LHCN-M2 (cell line): ENCODE measurements at regions not wholly inside any gene's neighbourhood (a gene's known extent, or its start where the extent isn't known, plus 50 kb on each side); places are given as distances from the start of the nearest gene placed in this dataset.

Source experiments
- DNase-seq: peaks from one replicate; pipeline ENCODE4 v3.0.0-alpha.2; 2012; ENCODE audit warnings: low read depth

DNA sequence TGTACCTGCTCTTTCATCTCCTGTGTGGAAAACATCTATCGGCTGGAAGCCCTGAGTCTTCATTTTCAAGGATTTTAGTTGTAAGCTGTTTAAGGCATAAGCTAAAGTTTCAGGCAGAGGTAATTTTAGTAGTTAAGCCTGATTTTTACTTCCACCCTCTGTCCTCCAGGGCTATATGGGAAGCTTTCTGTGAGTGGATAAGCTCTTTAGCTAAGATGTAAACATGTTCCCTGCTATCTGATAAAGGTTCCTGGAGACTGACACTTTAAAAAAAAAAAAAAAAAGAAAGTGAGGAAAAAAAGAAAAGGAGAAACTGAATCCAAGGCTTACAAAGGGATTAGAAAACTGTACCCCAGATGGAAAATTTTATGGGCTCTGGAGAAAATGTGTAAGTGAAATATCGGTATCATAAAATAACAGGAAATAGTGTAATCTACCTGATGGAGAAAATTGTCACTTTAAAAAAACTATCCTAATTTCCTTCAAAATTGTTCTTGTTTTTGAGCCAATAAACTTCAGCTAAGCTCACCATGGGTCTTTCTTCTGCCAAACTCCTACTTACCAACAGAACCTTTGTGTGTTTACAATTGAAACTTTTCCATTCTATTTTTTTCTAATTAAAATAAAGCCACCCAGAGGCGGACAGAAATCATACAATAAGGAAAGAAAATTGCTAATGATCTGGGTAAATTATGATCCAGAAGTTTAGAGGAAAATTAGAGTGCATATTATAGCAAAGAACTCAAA, 180.5 kb downstream of the TGFB2 start:
- no peak for DNase-seq

DNA sequence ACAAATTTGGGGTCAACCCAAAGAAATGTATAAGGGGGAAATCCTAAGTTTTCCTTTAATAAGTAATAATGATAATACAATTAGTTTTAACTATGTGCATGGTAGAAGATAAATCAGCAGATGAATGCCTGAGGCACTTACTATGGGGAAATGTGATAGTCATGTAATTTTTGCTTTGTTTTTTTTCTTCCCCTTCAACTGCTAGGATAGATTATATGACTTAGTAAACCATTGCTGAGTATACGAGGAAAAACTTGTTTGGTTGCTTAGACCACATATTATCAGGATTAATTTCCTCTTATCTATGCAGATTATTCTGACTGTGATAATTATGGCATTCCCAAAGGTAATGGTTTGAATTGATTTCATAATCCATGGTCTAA, 181.1 kb downstream of the TGFB2 start:
- DNase-seq = no peak

DNA sequence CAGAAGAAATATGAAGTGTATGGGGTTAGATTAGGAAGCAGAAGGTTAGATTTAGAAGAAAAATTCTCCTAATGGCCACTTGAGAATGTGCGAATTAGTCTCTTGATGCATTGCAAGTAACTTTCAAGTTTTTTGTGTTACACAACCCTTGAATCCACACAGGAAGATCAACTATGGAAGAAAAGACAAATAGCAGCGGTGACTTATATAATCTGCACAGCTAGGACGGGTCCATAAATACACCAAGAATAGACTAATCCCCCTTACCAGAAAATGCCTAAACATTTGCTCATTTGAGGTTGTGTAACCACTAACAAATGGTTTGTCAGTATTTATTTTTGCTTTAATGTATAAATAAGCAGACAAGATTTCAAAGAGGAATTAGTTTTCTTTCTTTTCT, 182.6 kb downstream of the TGFB2 start:
- no peak for DNase-seq

DNA sequence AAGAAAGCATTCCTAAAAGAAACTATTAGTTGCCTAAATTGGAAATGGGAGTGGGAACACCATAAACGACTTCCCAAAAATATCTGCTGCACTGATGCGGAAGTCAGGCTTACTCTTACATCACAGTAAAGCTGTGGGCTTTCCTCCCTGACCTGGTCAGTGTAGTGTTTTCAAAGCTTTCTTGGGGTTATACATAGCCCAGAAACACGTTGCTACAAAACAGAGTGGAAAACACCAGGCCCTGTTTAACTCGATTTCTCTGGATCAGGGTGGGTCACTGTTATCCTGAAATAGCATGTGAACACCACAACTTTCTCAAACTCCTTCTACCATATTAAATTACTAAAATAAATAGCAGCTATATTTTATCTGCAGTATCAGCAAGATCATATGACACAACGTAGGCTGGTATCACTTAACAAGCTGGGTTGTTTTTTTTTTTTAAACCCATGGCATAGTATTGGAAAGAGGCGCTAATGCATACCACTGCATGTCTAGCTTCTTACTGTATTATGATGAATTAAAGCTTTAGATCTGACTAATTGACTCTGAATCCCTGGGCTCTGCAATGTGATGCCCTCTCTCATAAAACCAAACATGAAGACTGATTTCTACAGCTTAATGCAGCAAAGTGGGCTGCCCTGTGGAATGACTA, 184.6 kb downstream of the TGFB2 start:
- peak; percentile 55 for DNase-seq

DNA sequence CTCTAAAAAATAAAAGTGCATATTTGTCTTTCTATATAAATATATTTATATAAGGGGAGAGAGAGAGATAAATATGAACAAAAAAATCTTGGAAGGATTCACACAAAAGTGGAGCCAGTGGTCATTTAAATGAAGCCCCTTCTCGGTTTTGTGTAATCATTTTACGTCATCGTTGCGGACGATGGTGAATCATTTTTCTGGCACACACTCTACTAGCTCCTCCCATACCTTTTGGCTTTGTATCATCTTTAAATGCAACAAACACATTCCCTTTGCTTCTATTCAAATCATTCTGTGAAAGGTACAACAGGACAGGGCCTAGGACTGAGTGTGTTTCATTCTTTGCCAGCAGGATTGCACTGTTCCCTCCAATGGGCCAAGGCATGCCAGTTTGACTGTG, 186.8 kb downstream of the TGFB2 start:
- no peak for DNase-seq

DNA sequence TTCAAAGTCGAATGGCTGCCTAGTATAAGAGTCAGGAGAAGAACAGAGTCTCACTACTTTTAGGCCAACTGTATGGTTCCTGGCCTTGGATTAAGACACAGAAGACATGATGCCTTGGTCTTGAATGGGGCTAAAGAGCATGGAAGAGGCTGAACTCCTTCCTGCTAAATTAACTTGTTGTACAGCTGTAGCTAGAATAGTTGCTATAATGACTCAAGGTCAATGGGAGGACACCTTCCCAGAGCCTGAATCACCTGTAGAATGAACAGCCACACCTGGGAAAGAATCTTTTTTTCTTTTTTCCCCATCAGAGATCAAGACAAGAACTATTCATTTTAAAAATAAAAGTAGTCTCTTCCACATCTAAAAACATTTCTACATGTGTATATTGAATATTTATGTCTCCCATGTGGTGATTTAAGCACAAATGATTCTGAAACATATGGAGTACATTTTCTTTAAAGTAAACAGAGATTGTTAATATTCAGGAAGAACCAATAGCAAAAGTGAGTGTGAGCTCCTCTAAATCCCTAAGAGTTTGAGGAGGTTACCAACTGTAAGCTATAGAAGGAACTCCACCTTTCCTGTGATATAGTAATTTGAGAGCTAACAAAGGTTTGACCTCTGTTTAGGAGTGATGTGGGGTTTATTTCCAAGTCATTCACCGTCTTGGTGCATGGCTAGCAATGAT, 191.3 kb downstream of the TGFB2 start:
- DNase-seq = no peak

DNA sequence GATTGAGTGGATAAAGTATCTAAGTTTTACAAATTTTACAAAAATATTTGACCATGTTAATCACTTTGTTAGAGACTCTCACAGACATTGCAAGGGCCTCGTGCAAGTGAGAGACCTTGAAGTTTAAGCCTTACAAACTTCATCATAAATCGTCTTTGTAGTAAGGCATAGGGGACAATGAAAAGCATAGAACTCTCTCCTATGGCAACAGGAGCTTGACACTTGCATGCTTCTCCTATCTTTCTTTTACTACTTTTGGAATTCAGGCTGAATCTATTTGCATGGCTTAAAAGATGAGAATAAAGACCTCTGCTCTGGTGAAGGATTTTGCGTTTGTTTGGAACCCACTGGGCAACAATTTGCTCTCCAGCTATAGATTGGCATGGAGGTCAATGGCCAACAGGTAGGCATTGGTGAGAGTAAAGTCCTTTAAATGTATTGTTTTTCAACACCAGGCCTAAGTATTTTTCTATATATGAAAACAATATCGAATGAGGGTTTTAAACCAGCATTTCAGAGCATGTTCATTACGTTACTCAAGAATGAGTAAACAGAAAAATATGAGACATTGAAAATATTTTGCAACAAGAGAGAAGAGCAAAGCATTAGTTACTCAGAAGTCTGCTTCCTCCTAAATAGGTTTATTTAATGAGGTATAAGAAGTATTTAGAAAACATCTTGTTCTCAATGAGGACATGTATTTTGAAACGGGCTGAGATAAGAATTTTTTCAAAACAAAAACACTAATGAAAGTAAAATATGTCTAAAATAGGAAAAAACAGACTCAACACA, 192.2 kb downstream of the TGFB2 start:
- DNase-seq = peak; percentile 77

DNA sequence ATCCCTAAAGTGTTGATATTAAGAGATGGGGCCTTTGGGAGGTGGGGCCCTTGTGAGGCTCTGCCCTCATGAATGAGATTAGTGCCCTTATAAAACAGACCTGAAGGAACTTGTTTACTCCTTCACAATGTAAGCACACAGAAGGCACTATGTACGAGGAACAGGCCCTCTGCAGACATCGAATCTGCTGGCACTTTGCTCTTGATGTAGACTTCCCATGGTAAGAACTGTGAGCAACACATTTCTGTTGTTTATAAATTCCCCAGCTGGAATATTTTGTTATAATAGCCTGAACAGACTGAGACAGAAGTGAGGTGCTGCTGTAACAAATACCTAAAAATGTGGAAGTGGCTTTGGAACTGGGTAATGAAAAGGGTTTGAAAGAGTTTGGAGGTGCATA, 193.2 kb downstream of the TGFB2 start:
- DNase-seq = no peak

DNA sequence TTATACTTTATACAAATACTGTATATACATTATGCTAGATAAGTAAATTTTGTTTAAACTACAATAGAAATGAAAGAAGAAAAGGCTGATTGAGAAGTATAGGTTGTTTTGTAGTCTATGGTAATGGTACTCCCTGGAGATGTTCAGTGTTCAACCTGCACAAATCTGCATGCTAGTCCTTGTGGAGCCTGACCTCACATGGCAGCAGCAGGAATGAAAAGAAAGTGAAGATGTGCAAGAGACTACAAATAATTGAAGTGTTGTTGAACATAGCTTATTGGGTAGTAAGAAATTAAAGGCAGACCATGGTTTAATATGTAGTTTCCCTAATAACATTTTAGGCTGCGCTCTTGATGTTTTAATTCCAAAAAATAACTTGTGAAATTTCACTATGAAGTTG, 201.2 kb downstream of the TGFB2 start:
- peak; percentile 32 for DNase-seq

DNA sequence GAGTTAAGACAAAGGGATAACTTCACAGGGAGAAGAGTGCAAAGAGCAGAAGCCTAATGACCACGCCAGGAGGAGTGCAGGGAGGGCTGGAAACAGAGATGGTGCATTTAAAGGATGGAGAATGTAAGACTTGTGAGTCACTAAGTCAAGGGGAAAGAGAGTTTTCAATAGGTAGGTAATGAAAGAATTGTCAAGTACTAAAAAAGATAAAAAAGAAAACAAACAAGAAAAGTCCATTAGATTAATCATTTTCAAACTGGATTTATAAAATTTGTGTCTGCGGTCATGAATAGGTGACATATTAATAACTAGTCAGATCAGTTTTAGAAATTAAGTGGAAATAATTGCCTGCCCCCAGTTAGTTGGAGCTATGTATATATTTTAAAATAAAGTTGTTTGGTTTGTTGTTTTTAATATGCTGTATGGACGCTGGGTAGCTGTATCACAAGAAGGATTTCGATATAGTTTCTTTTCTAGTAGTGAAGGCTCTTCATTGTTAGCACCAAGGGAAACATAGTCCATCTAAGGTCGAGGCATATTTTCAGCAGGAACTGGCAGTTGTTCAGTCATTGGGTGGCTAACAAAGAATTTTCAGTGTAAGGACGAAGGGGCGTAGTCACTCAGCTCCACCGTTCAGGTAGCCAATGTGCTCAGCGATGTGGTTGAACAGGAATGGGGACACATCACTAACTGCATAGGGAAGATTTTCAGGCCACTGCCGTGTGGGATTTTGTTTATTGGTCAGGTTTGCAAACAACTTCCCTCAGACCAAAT, 203.0 kb downstream of the TGFB2 start:
- no peak for DNase-seq

DNA sequence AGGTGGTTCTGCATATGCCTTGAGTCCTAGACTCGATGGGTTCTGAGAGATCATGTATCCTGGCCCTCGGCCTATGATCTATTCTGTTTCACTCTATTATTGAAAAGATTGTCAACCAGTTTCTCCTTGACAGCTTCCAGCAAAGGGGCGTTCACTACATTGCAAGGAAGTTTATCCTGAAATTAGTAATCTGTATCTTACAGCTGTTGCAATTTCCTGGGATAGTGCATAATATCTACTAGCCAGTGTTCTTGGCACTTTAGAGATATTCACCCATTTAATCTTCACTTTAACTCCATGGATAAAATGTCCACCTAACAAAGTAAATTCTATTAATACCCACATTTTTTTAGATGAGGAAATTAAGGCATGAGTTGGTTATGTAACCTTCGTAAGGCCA, 203.6 kb downstream of the TGFB2 start:
- no peak for DNase-seq

DNA sequence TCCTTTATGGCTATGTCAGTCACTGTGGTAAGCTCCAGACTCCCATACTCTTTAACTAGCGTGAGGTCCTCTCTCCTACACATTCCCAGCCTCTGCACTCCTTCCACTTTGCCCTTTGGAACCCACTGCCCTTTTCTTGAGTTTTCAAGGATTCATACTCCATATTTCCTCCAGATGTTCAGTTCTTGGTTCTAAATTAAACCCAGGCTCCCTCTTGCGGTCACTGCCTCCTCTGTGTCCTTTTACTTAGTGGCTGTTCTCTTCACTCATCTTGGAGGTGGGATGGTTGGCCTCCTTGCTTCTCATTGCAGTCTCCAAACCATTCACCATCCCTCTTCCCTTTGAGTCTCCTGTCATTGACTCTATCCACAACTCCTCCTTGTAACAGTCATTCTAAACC, 208.1 kb downstream of the TGFB2 start:
- DNase-seq = no peak

DNA sequence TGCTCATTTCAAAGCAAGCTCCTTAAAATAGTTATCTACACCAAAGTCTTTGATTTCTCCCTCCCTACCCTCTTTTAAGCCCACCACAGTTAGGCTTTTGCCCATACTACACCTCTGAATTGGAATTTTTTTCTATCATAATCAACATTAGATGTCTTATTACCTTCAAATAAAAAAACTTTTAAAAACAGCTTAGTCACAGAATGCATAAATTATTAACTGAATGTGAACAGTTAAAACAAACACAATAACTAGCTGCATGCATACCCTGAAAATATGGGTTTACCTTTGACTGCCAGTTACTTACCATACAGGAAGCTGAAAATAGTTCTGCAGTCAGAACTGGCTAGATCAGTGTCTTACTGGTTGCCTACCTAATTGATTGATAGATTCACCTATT, 210.9 kb downstream of the TGFB2 start:
- no peak for DNase-seq

DNA sequence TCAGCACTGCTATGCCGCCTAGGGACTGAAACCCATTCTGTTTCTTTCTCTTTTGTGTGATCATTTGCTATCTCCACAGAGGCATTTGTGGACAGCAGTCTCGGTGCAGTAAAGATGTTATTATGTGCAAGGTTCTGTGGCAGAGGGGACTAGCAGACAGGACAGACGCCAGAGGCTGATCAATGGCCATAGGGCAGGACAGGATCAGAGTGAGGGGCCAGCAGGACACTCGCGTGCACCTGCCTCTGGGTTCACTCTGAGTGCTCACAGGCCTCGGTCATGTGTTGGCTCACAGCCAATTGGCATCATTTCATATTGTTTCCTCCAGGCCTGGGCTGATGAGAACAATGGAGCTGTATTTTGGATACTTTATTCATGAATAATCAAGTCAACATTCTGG, 212.6 kb downstream of the TGFB2 start:
- DNase-seq = peak; percentile 60

DNA sequence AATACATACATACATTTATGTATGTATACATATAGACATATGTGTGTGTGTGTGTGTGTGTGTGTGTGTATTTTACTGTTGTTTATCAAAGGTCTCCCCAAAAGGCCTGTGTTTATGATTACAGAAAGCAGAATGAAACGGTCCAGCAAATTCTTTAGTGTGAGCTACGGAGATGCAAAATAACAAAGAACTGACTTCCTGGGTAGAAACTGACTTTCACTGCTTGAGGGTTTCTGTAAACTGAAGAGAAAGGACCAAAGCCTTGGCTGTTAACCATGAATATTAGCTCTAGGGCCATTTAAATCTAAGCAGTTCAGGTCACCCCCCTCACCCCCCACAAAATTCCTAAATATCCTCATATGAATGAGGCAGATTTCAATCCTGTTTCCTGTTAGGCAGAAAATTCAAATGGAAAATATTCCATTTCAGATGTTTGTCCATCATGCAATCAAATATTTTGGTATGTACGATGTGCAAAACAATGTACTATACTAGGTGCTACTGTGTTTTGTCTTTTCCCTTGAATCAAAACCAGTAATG, 213.2 kb downstream of the TGFB2 start:
- DNase-seq = no peak

DNA sequence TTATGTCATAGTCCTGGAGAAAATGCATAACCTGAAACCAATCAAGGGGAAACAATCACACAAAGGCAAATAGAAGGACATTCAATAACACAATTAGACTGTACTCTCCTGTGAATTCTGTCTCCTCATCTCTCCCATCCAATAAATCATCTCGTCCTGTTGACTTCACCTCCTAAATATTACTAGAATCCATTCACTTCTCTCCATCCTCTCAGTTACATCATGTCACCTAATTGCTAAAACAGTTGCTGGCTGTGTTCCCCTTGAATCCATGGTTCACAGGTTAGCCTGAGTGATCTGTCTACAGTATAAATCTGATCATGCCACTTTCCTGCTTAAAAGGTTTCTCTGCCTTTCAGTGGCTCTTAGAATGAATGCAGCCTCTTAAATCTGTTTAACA, 220.2 kb downstream of the TGFB2 start:
- no peak for DNase-seq

DNA sequence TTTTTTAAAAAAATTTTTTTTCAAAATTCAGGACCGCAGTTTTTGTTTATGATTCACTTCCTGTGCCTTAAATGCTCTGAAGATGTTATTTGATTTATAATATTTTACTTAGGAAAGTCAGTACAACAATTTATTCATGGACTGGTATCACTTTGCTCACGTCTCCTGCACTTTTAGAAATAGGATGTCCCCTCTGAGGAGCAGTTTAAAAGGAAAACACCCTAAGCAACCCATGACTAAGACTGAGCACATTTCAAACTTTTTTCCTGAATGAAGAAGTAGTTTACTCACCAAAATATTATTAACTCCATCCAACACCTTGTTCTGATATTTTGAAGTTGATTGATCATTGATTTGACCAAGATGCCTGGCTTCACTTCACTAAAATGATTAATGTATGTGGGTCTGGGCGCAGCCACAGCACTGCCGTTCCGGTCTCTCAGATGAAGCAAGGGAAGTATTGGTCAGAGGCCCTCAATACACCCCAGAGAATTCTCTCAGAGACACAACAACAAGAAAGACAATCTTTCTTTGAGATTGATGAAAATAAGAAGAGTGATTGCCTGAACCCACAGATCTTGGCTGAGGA, 223.9 kb downstream of the TGFB2 start:
- DNase-seq = no peak

DNA sequence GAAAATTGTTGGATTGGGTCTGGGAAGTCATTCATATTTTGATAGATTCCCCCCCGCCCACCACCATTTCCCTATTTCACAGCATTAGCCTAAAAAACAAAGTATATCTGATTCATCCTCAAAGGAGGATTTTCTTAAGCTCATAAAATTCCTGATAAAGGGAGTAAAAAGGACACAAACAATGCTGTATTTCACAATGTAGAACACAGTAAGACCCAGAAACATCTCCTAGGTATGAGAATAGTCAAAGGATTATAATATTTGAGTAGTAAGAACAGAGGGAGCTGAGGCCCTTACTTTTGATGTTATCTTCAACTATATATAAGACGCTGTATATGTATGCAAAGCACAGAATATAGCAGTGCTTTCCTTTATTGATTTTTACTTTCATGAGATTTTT, 225.3 kb downstream of the TGFB2 start:
- no peak for DNase-seq

DNA sequence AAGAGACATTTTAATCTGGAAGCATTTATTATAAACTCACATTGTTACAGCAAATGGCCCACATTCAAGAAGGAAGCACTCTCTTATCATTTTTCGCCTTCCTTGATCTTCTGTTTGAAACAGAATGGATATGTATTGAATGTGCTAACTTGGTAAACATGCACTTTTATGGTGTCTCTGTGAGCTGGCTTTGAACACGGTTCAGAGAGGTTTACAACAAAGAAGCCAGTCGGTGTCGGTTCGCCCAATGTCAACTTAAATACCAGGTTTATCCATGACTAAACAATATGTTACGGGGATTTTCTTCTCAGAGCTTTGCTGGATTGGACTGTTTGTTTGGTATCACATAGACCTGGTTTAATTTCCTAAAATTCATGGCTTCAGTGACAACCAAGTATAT, 226.4 kb downstream of the TGFB2 start:
- DNase-seq = no peak

DNA sequence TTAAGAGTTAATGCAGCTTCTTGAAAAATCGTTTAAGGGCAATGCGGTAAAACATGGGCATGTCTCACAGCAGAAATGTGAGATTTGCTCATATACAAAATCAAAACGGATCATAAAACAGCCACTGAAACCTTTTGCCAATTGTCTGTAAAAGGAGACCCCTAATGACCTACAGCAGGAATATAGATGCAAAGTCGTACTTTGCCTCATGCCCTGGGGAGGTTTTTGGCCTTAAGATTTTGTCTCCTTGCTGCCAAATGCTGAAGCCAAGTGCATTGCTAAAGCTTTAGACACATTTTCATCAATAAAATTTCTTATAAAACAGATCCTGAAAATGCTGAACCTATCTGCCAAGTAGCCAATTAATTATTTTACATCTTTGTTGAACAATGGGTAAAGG, 226.9 kb downstream of the TGFB2 start:
- no peak for DNase-seq

DNA sequence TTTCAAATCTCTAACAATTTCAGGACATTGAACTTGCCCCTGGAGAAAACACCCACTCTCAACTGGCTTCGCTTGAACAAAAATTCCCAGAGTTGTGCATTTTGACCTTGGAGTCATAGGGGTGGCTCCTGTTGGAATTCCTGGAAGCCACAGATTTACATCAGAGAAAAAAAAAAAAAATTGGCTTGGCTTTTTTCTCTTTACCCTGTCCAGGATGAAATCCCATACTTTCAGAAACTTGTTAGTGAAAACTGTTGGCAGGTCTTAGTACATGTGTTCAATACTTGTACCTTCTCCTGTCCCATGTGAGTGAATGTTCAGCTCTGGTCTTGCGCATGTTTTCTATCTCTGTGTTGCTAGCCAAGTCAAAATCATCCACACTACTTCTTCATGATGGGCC, 228.8 kb downstream of the TGFB2 start:
- no peak for DNase-seq
